T-cell (primary cell): ENCODE measurements at regions not wholly inside any gene's neighbourhood (a gene's known extent, or its start where the extent isn't known, plus 50 kb on each side); places are given as distances from the start of the nearest gene placed in this dataset.

Source experiments
- ATAC-seq, 4 experiments: fragments of 200-7000 bp in 3 of 4; fragments of 150-1000 bp in 1 of 4; cut with Tn5 transposase; replicated peaks in 1 of 4; 1 replicate in 3 of 4; 2 replicates in 1 of 4; pipeline ENCODE4 v1.10.0; 2021; ENCODE audit warnings: moderate library complexity in 3 of 4, mild to moderate bottlenecking in 2 of 4, moderate number of reproducible peaks in 1 of 4
- CTCF ChIA-PET, 2 donors: fragments of 300-600 bp; sonication (Branson Sonifier 250); formaldehyde crosslinking; loops; one replicate each; lab custom pipeline; 2022; ENCODE audit warnings: antibody characterized with exemption in 2 of 2; lab: Charles Lee
- POLR2A ChIA-PET, 2 donors: fragments of 300-600 bp; sonication (Branson Sonifier 250); formaldehyde crosslinking; loops; one replicate each; lab custom pipeline; 2022; ENCODE audit warnings: antibody characterized with exemption in 2 of 2; lab: Charles Lee
- DNase-seq, 35 experiments: peaks; one replicate each; pipeline versions ENCODE4 v3.0.0 to v3.0.0-alpha.2; 2013 to 2023
- H3K27ac ChIP-seq: one replicate; pipeline ENCODE4 v1.5.1; 2013; ENCODE audit warnings: low read length
- H3K27me3 ChIP-seq, 2 experiments: replicated peaks in 1 of 2; 1 replicate in 1 of 2; 2 replicates in 1 of 2; pipeline versions ENCODE4 v1.6.1 to v1.7.0; 2013; ENCODE audit warnings: low read length in 1 of 2, mixed read lengths in 1 of 2; ENCODE audit not compliant: control insufficient read depth in 2 of 2, insufficient read depth in 2 of 2; ENCODE audit errors: extremely low read depth in 1 of 2
- H3K36me3 ChIP-seq, 2 donors: 1 replicate in 1 of 2; 2 replicates in 1 of 2; pipeline versions ENCODE4 v1.6.1 to v1.7.0; 2013; ENCODE audit warnings: low read length in 1 of 2; ENCODE audit not compliant: control insufficient read depth in 2 of 2, insufficient read depth in 1 of 2; ENCODE audit errors: extremely low read depth in 1 of 2
- H3K4me1 ChIP-seq, 2 experiments: 1 replicate in 1 of 2; 2 replicates in 1 of 2; pipeline versions ENCODE4 v1.6.1 to v1.7.0; 2013; ENCODE audit warnings: low read length in 2 of 2, mixed read lengths in 1 of 2; ENCODE audit not compliant: insufficient read depth in 2 of 2, control insufficient read depth in 1 of 2; ENCODE audit errors: extremely low read depth in 1 of 2
- H3K4me3 ChIP-seq, 2 donors: 1 replicate in 1 of 2; 2 replicates in 1 of 2; pipeline versions ENCODE4 v1.5.1 to v1.7.0; 2013; ENCODE audit warnings: mild to moderate bottlenecking in 2 of 2, low read length in 1 of 2, moderate library complexity in 1 of 2; ENCODE audit not compliant: control insufficient read depth in 1 of 2; ENCODE audit errors: extremely low read depth in 1 of 2
- H3K9me3 ChIP-seq: 2 replicates; pipeline ENCODE4 v1.7.0; 2013
- H3K27ac Mint-ChIP-seq, 2 donors: one replicate each; pipeline ENCODE4 v1.8.0; 2020 to 2021; ENCODE audit warnings: mild to moderate bottlenecking in 2 of 2, mixed read lengths in 2 of 2
- H3K27me3 Mint-ChIP-seq, 2 donors: one replicate each; pipeline ENCODE4 v1.8.0; 2021 to 2022; ENCODE audit warnings: mixed read lengths in 2 of 2
- H3K36me3 Mint-ChIP-seq: one replicate; pipeline ENCODE4 v1.8.0; 2021; ENCODE audit warnings: mixed read lengths
- H3K4me1 Mint-ChIP-seq, 3 donors: one replicate each; pipeline ENCODE4 v1.8.0; 2020 to 2022; ENCODE audit warnings: mixed read lengths in 3 of 3, mild to moderate bottlenecking in 1 of 3
- H3K4me3 Mint-ChIP-seq, 3 donors: one replicate each; pipeline ENCODE4 v1.8.0; 2020 to 2022; ENCODE audit warnings: mild to moderate bottlenecking in 3 of 3, mixed read lengths in 3 of 3, moderate library complexity in 3 of 3
- H3K9me3 Mint-ChIP-seq, 3 donors: one replicate each; pipeline ENCODE4 v1.8.0; 2020 to 2022; ENCODE audit warnings: mixed read lengths in 3 of 3
- WGBS: methylation state at CpG from one replicate; pipeline ENCODE4 v1.1.5; 2013; ENCODE audit warnings: missing lambda C conversion rate; ENCODE audit not compliant: insufficient coverage; 5-methylcytosine and 5-hydroxymethylcytosine counted together

DNA sequence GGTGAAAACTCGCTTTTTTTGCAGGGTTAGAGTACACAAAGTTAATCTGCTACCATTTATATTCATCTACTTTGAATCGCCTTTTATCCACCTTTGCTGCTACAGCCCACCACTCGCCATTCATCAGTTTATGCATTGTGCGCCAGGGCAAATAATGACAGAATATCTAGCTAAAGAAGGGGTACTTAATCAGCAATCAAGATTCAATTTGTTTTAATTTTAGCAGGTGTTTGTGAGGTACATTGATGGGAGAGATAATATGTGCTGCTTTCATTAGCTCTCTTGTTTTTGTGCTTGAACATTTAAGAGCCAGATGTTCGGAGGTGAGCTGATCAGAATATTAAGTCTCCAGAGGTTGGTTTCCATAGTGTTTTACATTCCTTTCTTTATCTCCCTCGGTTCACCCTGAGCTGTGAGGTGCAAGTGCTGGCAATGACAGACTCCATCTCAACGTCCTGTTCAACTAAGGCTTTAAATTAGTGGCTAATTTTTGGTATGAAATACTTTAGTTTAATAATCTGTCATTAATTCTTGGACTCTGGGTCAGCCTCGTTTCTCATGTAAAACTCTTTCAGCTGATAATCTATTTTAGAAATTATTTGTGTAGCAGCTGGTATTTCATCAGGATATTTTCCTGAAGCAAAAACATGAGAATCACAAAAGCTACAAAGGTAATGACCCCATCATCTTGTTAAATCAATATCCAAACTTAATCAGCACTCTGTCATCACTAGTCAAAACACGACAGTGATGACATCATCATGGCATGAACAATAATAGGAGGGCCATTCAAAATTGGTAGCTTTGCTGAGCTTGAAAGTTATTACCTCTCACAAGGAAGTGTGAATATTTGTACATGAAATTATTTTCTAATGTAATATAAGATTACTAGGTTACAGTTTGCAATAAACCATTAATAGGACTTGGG lies 479.9 kb upstream of the FANCL start:
- no peak overlapping the region for H3K27ac Mint-ChIP-seq

DNA sequence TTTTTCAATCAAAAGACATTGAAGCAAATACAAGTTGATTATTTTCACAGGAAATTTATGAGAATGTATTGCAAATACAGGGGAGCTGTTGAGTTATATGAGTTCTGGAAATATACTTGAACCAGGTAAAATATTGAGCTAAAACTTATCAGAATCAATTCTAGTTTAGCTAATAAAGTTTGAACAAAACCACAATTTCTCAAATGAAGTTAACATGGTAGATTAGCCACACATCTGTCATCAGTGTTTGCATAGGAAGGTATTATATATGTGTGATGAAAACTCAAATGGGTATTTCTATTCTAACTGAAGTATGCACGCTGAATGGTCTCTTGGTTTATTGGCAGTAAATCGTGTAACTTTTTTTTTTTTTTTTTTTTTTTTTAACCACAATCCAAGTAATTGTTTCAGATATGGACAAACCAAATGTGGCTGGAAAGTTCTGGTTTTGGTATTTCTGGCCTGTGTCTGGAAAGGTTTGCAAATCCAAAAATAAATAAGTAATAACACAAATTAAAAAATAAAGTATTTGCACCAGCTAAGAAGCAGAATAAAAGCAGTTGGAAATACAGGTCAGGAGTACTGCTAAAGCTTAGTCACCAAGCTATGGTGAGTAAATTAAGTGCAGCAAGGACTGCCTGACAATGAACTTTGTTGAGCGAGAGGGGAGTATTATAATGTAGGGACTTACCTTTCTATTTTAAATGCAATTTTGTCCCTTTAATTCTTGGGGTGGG lies 479.1 kb upstream of the FANCL start:
- Mint-ChIP-seq H3K4me3 (no peak overlapping the region), H3K9me3 (no peaks in the 10 kb centered on the region), H3K27me3 (peaks cover 0 to 4% of the 10 kb centered on the region in 2 donors), H3K36me3 (no peaks in the 10 kb centered on the region), H3K27ac (no peak overlapping the region), H3K4me1 (no peaks in the 10 kb centered on the region)
- no peaks in the 10 kb centered on the region for H3K4me1 ChIP-seq
- no peaks in the 10 kb centered on the region for H3K36me3 ChIP-seq
- ChIA-PET POLR2A (no interaction called here), CTCF (no interaction called here)
- H3K27me3 ChIP-seq: no peaks in the 10 kb centered on the region
- no CpG with 5 or more reads among the region's 3 CpGs for WGBS
- no peak overlapping the region for H3K27ac ChIP-seq
- no peak overlapping the region for H3K4me3 ChIP-seq
- DNase-seq (no peak), ATAC-seq (no peak)
- no peaks in the 10 kb centered on the region for H3K9me3 ChIP-seq

More for the DNA sequence above, 479.9 kb upstream of the FANCL start:
- Mint-ChIP-seq H3K9me3 (no peaks in the 10 kb centered on the region), H3K27me3 (peaks cover 0 to 4% of the 10 kb centered on the region in 2 donors), H3K4me3 (no peak overlapping the region), H3K36me3 (no peaks in the 10 kb centered on the region), H3K4me1 (no peaks in the 10 kb centered on the region)
- Histone ChIP-seq H3K27ac (no peak overlapping the region), H3K36me3 (no peaks in the 10 kb centered on the region), H3K27me3 (no peaks in the 10 kb centered on the region), H3K9me3 (no peaks in the 10 kb centered on the region), H3K4me1 (no peaks in the 10 kb centered on the region), H3K4me3 (no peak overlapping the region)
- WGBS: no CpG with 5 or more reads among the region's 9 CpGs
- POLR2A ChIA-PET: no interaction called here
- CTCF ChIA-PET: interaction anchor here in 1 of 2 donors (0.6 kb wide), 1 partner anchor 19 kb away, joined by 3 read pairs; no protein-coding TSS in a partner anchor
- DNase-seq: no peak
- no peak for ATAC-seq

DNA sequence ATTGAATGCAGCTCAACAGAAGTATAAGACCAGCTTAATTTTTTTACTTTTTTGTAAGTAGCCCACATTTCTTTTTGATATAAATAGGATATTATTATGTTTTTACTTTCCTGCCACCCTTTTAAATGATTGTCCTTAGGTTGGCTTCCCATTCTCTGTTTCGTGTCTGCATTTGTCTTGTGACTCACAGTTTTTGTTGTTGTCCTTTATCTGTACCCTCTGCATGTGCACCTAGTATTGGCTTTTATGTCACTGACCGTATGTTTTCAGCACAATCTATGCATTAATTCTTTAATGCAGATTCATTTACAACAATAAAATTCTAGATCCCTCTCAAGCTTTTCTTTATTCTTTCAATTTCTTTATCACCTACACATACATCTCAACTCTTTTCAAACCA lies 474.2 kb upstream of the FANCL start:
- no peak for DNase-seq
- Mint-ChIP-seq H3K36me3 (no peaks in the 10 kb centered on the region), H3K4me3 (no peak overlapping the region), H3K9me3 (no peaks in the 10 kb centered on the region), H3K27ac (no peak overlapping the region), H3K27me3 (peaks cover 0 to 4% of the 10 kb centered on the region in 2 donors), H3K4me1 (no peaks in the 10 kb centered on the region)
- WGBS: 67% methylated on average over 2 of the region's 2 CpGs
- Histone ChIP-seq H3K27me3 (no peaks in the 10 kb centered on the region), H3K4me1 (no peaks in the 10 kb centered on the region), H3K4me3 (no peak overlapping the region), H3K9me3 (no peaks in the 10 kb centered on the region), H3K36me3 (no peaks in the 10 kb centered on the region), H3K27ac (no peak overlapping the region)
- no peak for ATAC-seq
- ChIA-PET CTCF (no interaction called here), POLR2A (no interaction called here)

DNA sequence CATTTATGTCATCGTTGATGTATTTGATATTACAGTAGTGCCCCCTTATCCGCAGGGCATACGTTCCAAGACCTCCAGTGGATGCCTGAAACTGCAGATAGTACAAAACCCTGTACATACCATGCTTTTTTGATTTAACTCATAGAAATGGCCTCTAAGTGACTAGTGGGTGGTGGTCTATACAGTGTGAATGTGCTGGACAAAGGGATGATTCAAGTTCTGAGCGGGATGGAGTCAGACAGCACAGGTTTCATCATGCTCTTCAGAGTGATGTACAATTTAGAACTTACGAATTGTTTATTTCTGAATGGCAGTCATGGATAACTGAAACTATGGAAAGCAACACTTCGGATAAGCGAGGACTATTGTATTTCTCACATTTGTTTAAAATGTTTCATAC lies 473.1 kb upstream of the FANCL start:
- Mint-ChIP-seq H3K4me1 (no peaks in the 10 kb centered on the region), H3K4me3 (no peak overlapping the region), H3K36me3 (no peaks in the 10 kb centered on the region), H3K9me3 (no peaks in the 10 kb centered on the region), H3K27ac (no peak overlapping the region), H3K27me3 (peaks cover 0 to 4% of the 10 kb centered on the region in 2 donors)
- Histone ChIP-seq H3K27ac (no peak overlapping the region), H3K4me3 (no peak overlapping the region), H3K36me3 (no peaks in the 10 kb centered on the region), H3K9me3 (no peaks in the 10 kb centered on the region), H3K27me3 (no peaks in the 10 kb centered on the region), H3K4me1 (no peaks in the 10 kb centered on the region)
- 100% methylated on average over 1 of the region's 7 CpGs for WGBS
- ATAC-seq (no peak), DNase-seq (no peak)
- ChIA-PET POLR2A (no interaction called here), CTCF (no interaction called here)

DNA sequence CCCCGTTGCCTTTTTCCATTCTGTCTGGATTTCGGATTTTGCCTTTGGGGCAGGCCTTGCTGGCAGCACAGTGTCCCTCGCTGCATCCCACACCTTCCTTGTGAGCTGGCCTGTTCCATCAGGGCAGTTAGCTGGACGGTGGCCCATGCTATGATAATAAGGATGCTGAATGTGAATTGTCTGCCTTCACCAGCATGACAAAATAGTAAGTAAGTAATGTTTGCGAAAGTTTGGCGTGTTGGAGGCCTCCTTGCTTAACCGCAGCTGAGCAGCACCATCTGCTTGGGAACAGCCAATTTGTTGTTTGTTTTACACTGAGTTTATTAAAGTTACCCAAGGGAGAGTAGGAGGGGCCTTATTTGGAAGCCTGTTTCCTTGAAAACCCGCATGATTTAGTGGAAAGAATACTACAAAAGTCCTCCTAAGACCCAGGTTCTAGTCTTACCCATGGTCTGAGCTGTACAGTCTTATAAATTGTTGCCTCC lies 469.7 kb upstream of the FANCL start:
- Histone ChIP-seq H3K4me1 (no peaks in the 10 kb centered on the region), H3K27me3 (no peaks in the 10 kb centered on the region), H3K27ac (no peak overlapping the region), H3K36me3 (no peaks in the 10 kb centered on the region), H3K4me3 (no peak overlapping the region), H3K9me3 (no peaks in the 10 kb centered on the region)
- no peaks in the 10 kb centered on the region for H3K36me3 Mint-ChIP-seq
- WGBS: 73% methylated on average over 6 of the region's 8 CpGs
- CTCF ChIA-PET: no interaction called here
- H3K27me3 Mint-ChIP-seq: no peaks in the 10 kb centered on the region
- H3K4me3 Mint-ChIP-seq: no peak overlapping the region
- ATAC-seq: no peak
- H3K27ac Mint-ChIP-seq: no peak overlapping the region
- no peaks in the 10 kb centered on the region for H3K4me1 Mint-ChIP-seq
- POLR2A ChIA-PET: no interaction called here
- no peaks in the 10 kb centered on the region for H3K9me3 Mint-ChIP-seq
- no peak for DNase-seq

DNA sequence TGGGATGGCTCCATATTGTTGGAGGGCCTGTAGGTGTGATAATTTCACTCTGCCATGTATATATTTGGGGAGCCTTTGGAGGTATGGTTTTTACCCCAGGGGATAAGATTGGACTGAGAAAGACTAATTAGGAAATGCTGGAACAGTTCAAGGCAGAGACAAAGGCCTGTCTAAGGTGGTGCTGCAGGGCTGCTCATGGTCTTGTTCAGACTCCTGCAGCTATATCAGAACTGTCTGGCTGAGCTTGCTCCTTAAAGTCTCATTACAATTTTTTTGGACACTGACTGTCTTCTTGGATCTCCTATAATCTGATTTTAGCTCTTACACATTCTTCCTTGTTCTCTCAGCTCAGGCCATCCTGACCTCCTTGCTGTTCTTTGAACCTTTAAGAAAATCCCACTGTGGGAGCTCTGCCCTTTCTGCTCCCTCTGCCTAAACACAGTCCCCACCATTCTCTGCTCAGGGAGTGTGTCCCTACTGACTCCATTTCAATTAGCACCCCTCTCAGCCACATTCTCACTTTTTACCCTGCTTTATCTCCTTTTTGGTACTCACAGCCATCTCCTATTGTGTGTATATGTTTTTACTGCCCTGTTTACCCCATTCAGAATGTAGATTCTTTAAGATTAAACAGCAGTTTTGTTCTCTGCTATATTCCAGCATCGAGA lies 468.7 kb upstream of the FANCL start:
- no peaks in the 10 kb centered on the region for H3K9me3 ChIP-seq
- no peak overlapping the region for H3K27ac ChIP-seq
- Mint-ChIP-seq H3K27me3 (no peaks in the 10 kb centered on the region), H3K9me3 (no peaks in the 10 kb centered on the region), H3K4me3 (no peak overlapping the region), H3K4me1 (no peaks in the 10 kb centered on the region), H3K36me3 (no peaks in the 10 kb centered on the region), H3K27ac (peak overlapping the region in 1 of 2 donors; percentile 0)
- ChIA-PET POLR2A (no interaction called here), CTCF (no interaction called here)
- H3K4me3 ChIP-seq: no peak overlapping the region
- no peak for ATAC-seq
- no peaks in the 10 kb centered on the region for H3K4me1 ChIP-seq
- H3K36me3 ChIP-seq: no peaks in the 10 kb centered on the region
- no CpG with 5 or more reads among the region's 1 CpG for WGBS
- no peak for DNase-seq
- no peaks in the 10 kb centered on the region for H3K27me3 ChIP-seq
